ENCODE measurements at regions not wholly inside any gene's neighbourhood (a gene's known extent, or its start where the extent isn't known, plus 50 kb on each side); places are given as distances from the start of the nearest gene placed in this dataset.

DNA sequence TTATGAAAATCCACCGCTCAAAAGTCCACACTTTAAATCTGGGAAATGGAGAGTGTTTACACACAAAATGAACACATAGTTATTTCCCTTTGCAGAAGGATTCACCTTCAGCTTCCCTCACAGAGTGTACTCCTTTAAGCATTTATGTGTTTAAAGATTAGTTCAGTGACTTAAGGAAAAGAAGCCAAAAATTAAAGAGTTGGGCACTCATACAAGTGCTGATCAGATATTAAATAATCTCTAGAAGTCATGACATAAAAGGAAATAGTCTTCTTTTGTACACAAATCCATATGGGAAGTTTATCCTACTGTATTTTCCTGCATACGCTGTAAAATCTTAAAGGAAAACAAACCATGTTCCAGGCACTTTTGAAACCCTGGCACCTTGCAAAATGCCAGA is 174.2 kb downstream of the LNPK start:
- Mint-ChIP-seq H3K27ac (ENCODE audit: unreplicated experiment) (no peak overlapping the region), H3K27me3 (ENCODE audit: insufficient read depth, unreplicated experiment) (peaks cover 7% of the 10 kb centered on the region), H3K4me1 (ENCODE audit: low read depth, unreplicated experiment) (no peaks in the 10 kb centered on the region), H3K4me3 (ENCODE audit: unreplicated experiment) (no peak overlapping the region), H3K36me3 (ENCODE audit: insufficient read depth, unreplicated experiment) (no peaks in the 10 kb centered on the region), H3K9me3 (ENCODE audit: unreplicated experiment) (no peaks in the 10 kb centered on the region)
- CTCF ChIA-PET = no interaction called here
- no peak for DNase-seq
- Histone ChIP-seq H3K4me3 (ENCODE audit: low read depth, low read length) (no peak overlapping the region), H3K9me3 (no peaks in the 10 kb centered on the region), H3K4me1 (no peaks in the 10 kb centered on the region), H3K27me3 (replicated peaks; ENCODE audit: control insufficient read depth, insufficient read depth, low read length) (no peaks in the 10 kb centered on the region), H3K36me3 (ENCODE audit: control insufficient read depth, insufficient read depth, low read length) (no peaks in the 10 kb centered on the region)
- TF ChIP-seq, protein P1, sequence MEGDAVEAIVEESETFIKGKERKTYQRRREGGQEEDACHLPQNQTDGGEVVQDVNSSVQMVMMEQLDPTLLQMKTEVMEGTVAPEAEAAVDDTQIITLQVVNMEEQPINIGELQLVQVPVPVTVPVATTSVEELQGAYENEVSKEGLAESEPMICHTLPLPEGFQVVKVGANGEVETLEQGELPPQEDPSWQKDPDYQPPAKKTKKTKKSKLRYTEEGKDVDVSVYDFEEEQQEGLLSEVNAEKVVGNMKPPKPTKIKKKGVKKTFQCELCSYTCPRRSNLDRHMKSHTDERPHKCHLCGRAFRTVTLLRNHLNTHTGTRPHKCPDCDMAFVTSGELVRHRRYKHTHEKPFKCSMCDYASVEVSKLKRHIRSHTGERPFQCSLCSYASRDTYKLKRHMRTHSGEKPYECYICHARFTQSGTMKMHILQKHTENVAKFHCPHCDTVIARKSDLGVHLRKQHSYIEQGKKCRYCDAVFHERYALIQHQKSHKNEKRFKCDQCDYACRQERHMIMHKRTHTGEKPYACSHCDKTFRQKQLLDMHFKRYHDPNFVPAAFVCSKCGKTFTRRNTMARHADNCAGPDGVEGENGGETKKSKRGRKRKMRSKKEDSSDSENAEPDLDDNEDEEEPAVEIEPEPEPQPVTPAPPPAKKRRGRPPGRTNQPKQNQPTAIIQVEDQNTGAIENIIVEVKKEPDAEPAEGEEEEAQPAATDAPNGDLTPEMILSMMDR (IDR thresholded peaks at IDR 0.05; ENCODE audit: insufficient read depth in 1 of 2, low read depth in 1 of 2, low read length in 1 of 2, severe bottlenecking in 1 of 2, unreplicated experiment in 1 of 2) = no peak
- intact Hi-C loops (cut with micrococcal nuclease; ENCODE audit: unreplicated experiment) = no loop called here
- no TSS peak for BruUV-seq (replicated peaks)
- POLR2A ChIA-PET = no interaction called here

DNA sequence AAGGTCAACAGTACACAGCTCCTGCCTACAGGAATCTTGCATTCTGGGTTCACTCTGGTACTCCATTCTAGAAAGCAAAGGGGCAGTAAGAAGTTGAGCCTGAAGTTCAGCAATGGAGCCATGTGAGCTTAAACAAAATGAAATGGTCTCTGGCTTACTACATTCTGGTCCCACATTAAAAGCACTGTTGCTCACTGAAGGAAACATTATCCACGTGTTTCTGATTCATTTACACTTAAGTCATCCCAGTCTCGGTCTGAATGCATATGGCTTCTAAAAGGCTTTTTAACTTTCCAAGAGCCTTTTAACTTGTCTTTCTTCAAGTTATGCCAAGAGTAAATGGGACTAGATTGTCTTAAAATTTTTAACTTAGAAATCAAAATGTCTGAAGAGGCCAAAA is 177.8 kb downstream of the LNPK start:
- TF ChIP-seq, protein P1 (IDR thresholded peaks at IDR 0.05; ENCODE audit: insufficient read depth in 1 of 2, low read depth in 1 of 2, low read length in 1 of 2, severe bottlenecking in 1 of 2, unreplicated experiment in 1 of 2) = no peak
- ChIA-PET POLR2A (no interaction called here), CTCF (no interaction called here)
- H3K27me3 ChIP-seq (replicated peaks; ENCODE audit: control insufficient read depth, insufficient read depth, low read length) = no peaks in the 10 kb centered on the region; the same call in 1 of the 2 replicates
- BruUV-seq (replicated peaks) = no TSS peak
- no peak overlapping the region for H3K4me3 Mint-ChIP-seq (ENCODE audit: unreplicated experiment)
- H3K27me3 Mint-ChIP-seq (ENCODE audit: insufficient read depth, unreplicated experiment) = peaks cover 28% of the 10 kb centered on the region
- no peaks in the 10 kb centered on the region for H3K9me3 Mint-ChIP-seq (ENCODE audit: unreplicated experiment)
- no peaks in the 10 kb centered on the region for H3K9me3 ChIP-seq
- no peak overlapping the region for H3K27ac Mint-ChIP-seq (ENCODE audit: unreplicated experiment)
- H3K36me3 ChIP-seq (ENCODE audit: control insufficient read depth, insufficient read depth, low read length) = no peaks in the 10 kb centered on the region
- no peak overlapping the region for H3K4me3 ChIP-seq (ENCODE audit: low read depth, low read length)
- intact Hi-C loops (cut with micrococcal nuclease; ENCODE audit: unreplicated experiment) = no loop called here
- no peaks in the 10 kb centered on the region for H3K36me3 Mint-ChIP-seq (ENCODE audit: insufficient read depth, unreplicated experiment)
- H3K4me1 ChIP-seq = no peaks in the 10 kb centered on the region
- H3K4me1 Mint-ChIP-seq (ENCODE audit: low read depth, unreplicated experiment) = no peaks in the 10 kb centered on the region
- DNase-seq = no peak

- H3K4me1 ChIP-seq = no peaks in the 10 kb centered on the region
- Mint-ChIP-seq H3K4me3 (ENCODE audit: unreplicated experiment) (no peak overlapping the region), H3K27ac (ENCODE audit: unreplicated experiment) (no peak overlapping the region), H3K9me3 (ENCODE audit: unreplicated experiment) (no peaks in the 10 kb centered on the region), H3K27me3 (ENCODE audit: insufficient read depth, unreplicated experiment) (peaks cover 30% of the 10 kb centered on the region), H3K4me1 (ENCODE audit: low read depth, unreplicated experiment) (no peaks in the 10 kb centered on the region), H3K36me3 (ENCODE audit: insufficient read depth, unreplicated experiment) (no peaks in the 10 kb centered on the region)
- POLR2A ChIA-PET = no interaction called here
- H3K4me3 ChIP-seq (ENCODE audit: low read depth, low read length) = no peak overlapping the region
- CTCF ChIA-PET = no interaction called here
- DNase-seq = no peak
- H3K27me3 ChIP-seq (replicated peaks; ENCODE audit: control insufficient read depth, insufficient read depth, low read length) = no peaks in the 10 kb centered on the region; the same call in 1 of the 2 replicates
- TF ChIP-seq, protein P1 (IDR thresholded peaks at IDR 0.05; ENCODE audit: insufficient read depth in 1 of 2, low read depth in 1 of 2, low read length in 1 of 2, severe bottlenecking in 1 of 2, unreplicated experiment in 1 of 2) = no peak
- H3K9me3 ChIP-seq = no peaks in the 10 kb centered on the region
- no TSS peak for BruUV-seq (replicated peaks)
- no peaks in the 10 kb centered on the region for H3K36me3 ChIP-seq (ENCODE audit: control insufficient read depth, insufficient read depth, low read length)
- intact Hi-C loops (cut with micrococcal nuclease; ENCODE audit: unreplicated experiment) = no loop called here
Measured at GRCh38 chr2:175823707-175824073, 178.4 kb downstream of the LNPK start.

Measured in Caco-2 (cell line).